COR-L47 (cell line): ENCODE measurements at regions not wholly inside any gene's neighbourhood (a gene's known extent, or its start where the extent isn't known, plus 50 kb on each side); places are given as distances from the start of the nearest gene placed in this dataset.

Experiments
- DNase-seq: peaks from one replicate; lab custom pipeline; 2025; lab: John Stamatoyannopoulos, UW

GRCh38 chr16:62564291-62564690, 528.1 kb upstream of the CDH8 start:
- no peak for DNase-seq

- no peak for DNase-seq
These were observed 525.9 kb upstream of the CDH8 start for GRCh38 chr16:62562121-62562520.

GRCh38 chr16:62549875-62550274, 513.6 kb upstream of the CDH8 start:
- DNase-seq: no peak

GRCh38 chr16:62548095-62548494, 511.9 kb upstream of the CDH8 start:
- DNase-seq: no peak

GRCh38 chr16:62546701-62547100, 510.5 kb upstream of the CDH8 start:
- no peak for DNase-seq

- no peak for DNase-seq
These were observed 508.8 kb upstream of the CDH8 start for GRCh38 chr16:62545039-62545438.

- no peak for DNase-seq
These were observed 507.3 kb upstream of the CDH8 start for GRCh38 chr16:62543516-62543915.

GRCh38 chr16:62539657-62540056, 503.4 kb upstream of the CDH8 start:
- no peak for DNase-seq

- no peak for DNase-seq
These were observed 494.2 kb upstream of the CDH8 start for GRCh38 chr16:62530426-62530825.

- DNase-seq: no peak
These were observed 479.8 kb upstream of the CDH8 start for GRCh38 chr16:62516001-62516400.

GRCh38 chr16:62503073-62503472, 466.8 kb upstream of the CDH8 start:
- no peak for DNase-seq

- DNase-seq: no peak
These were observed 442.7 kb upstream of the CDH8 start for GRCh38 chr16:62478903-62479458.

GRCh38 chr16:62477796-62478195, 441.6 kb upstream of the CDH8 start:
- no peak for DNase-seq

- no peak for DNase-seq
These were observed 439.3 kb upstream of the CDH8 start for GRCh38 chr16:62475573-62475972.

- DNase-seq: no peak
These were observed 426.7 kb upstream of the CDH8 start for GRCh38 chr16:62462971-62463370.

- no peak for DNase-seq
These were observed 414.1 kb upstream of the CDH8 start for GRCh38 chr16:62450291-62450690.

- DNase-seq: no peak
These were observed 409.7 kb upstream of the CDH8 start for GRCh38 chr16:62445909-62446308.

- DNase-seq: no peak
These were observed 388.0 kb upstream of the CDH8 start for GRCh38 chr16:62424206-62424605.

GRCh38 chr16:62408760-62409159, 372.5 kb upstream of the CDH8 start:
- DNase-seq: no peak

- no peak for DNase-seq
These were observed 370.1 kb upstream of the CDH8 start for GRCh38 chr16:62406387-62406786.

- no peak for DNase-seq
These were observed 368.8 kb upstream of the CDH8 start for GRCh38 chr16:62404842-62405611.

- no peak for DNase-seq
These were observed 356.5 kb upstream of the CDH8 start for GRCh38 chr16:62392698-62393097.

- no peak for DNase-seq
These were observed 355.7 kb upstream of the CDH8 start for GRCh38 chr16:62391940-62392339.

- no peak for DNase-seq
These were observed 354.9 kb upstream of the CDH8 start for GRCh38 chr16:62391134-62391533.
